GM10248 (cell line): ENCODE measurements at regions not wholly inside any gene's neighbourhood (a gene's known extent, or its start where the extent isn't known, plus 50 kb on each side); places are given as distances from the start of the nearest gene placed in this dataset.

Experiments used
- CTCF ChIA-PET: fragments of 300-600 bp; sonication (Branson Sonifier 250); formaldehyde crosslinking; extraction: SDS; loops from one replicate; lab custom pipeline; 2021; ENCODE audit warnings: antibody characterized with exemption; lab: Yijun Ruan, JAX
- POLR2A ChIA-PET: fragments of 350-650 bp; sonication (Branson Sonifier 250); formaldehyde crosslinking; extraction: SDS; loops from one replicate; lab custom pipeline; 2020; ENCODE audit warnings: antibody characterized with exemption; lab: Yijun Ruan, JAX
- DNase-seq: peaks from one replicate; pipeline ENCODE4 v3.0.0; 2012; ENCODE audit errors: extremely low spot score
- CTCF ChIP-seq: IDR thresholded peaks from 2 replicates; pipeline ENCODE4 v1.5.1; 2012; ENCODE audit warnings: mild to moderate bottlenecking, low read depth; ENCODE audit errors: extremely low read depth, missing control alignments, control extremely low read depth

DNA sequence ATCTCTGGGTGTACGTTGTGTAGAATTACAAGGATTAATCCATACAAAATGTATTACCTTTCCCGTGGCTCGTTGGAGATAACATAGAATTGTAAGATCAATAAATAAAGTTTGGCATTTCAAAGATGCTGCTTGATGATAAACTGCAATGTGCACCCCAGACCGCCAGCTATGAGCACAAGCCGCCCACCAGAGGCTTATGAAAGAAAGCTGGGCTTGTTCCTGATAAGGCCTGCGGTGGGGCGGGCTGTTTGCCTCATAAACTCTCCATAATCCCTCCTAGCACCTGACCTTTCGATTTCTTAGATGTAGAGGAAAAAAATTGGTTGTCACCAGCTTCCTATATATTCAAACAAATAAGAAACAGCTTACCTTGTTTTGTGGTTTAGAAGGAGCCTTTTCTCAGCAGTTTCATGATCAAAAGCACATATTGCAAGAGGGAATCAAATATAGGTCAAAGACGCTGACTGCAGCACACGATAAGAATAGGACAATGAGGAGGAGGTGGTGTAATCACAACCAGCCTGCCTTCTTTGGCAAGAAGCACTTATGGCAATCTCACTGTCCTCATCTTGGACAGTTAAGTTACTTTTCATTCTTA lies 293.6 kb downstream of the RMST start:
- CTCF ChIA-PET: no interaction called here

DNA sequence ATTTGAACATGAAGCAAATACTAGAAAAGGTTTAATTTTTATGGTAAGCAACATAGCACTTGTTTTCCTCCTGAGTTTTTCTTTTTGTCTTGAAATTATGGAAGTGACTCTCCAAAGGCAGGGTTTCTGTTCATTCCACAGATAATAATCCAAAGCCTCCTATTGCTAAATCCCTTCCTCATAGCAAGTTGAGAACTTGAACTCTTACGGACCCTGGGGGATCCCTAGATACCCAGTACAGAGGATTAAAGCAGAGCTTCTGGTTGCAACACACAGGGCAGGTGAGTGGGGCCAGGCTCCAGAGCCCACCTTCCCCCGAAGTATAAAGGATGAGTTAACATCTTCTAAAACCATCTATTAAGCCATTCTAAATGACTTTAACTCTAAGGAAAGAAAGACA lies 294.1 kb downstream of the RMST start:
- POLR2A ChIA-PET: no interaction called here
- no peak for TF ChIP-seq CTCF
- DNase-seq: no peak
- CTCF ChIA-PET: no interaction called here

More for the DNA sequence above, 293.6 kb downstream of the RMST start:
- POLR2A ChIA-PET: no interaction called here
- no peak for DNase-seq
- no peak for TF ChIP-seq CTCF

DNA sequence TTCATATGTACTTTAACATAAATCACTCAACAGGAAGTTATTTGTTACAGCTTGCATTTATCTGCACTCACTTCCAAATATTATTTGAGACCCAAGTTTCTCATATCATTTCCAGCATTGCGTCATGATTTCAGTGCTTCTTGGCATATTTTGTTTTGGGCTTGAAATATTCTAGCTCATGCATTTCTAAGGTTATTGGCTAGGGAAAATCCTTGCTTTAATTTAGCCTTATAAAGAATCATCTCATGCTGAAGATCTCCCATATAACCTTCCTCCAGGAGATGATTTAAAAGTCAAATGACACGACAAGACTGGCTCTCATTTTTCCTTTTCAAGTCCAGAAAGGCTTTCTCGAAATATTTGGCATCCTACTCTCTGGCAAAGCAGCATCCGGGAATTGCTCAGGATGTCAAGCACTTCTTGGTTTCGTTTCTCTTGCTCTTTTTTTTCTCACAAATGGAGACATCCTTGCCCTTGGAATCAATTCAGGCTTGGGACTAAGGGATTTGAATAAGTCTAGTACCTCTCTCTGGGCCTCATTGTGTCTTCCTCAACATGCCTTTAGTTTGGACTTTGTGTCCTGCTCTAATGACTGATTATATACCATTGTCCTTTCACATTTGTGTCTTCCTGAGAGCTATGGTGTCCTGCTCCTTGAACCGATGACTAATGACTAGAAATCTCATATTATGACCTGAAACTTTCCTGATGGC lies 295.0 kb downstream of the RMST start:
- TF ChIP-seq CTCF: no peak
- ChIA-PET POLR2A (no interaction called here), CTCF (no interaction called here)
- no peak for DNase-seq

DNA sequence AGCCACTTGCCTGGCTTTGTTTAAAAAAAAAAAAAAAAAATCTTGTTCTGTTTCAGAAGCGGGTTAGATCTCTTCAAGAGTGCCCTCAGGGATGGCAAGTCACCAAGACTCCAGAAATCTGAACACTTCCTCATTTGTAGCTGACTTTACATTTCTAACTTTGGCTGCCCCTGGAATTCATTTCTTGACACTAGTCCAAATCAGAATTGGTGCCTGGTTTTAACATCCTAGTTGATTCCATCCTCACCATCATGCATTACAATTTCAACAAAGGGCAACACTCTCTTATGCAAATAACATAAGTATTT lies 295.5 kb downstream of the RMST start:
- ChIA-PET POLR2A (no interaction called here), CTCF (no interaction called here)
- no peak for DNase-seq
- TF ChIP-seq CTCF: no peak

DNA sequence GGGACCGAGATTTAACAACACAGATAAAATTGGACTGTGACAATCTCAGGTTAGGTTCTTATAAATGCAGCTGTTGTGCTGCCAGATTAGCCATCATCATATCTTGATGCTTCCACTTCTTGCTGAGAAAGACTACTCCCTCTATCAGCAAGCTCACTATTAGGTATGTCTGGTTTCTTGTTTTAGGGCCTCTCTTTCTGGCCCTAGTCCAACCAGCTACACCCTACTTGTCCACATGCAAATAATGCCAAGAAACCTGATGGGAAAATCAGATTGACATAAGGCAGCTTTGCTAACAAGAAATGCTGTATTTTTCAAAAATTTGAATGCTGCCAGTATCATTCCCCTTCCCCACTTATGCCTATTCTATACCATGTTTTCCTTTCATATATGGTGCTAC lies 296.0 kb downstream of the RMST start:
- ChIA-PET CTCF (no interaction called here), POLR2A (no interaction called here)
- DNase-seq: no peak
- no peak for TF ChIP-seq CTCF

DNA sequence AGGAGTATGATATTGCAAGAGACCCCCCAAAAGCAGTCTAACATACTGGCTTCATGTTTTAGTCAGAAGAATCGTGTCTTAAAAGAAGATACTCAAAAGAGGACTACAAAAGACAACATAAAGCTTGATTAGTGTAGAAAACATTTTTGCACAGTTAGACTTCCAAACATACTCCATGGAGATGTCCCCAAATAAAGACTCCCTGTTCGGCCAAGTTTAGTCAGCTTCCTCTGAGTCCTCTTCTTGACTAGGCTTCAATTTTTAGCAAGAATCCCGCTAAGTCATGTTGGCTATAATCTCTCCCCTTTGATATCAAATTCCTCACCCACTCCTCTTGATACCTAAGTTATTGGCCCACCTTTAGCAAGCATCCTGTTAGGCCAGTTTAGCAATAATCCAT lies 298.0 kb downstream of the RMST start:
- ChIA-PET POLR2A (no interaction called here), CTCF (no interaction called here)
- TF ChIP-seq CTCF: no peak
- no peak for DNase-seq

DNA sequence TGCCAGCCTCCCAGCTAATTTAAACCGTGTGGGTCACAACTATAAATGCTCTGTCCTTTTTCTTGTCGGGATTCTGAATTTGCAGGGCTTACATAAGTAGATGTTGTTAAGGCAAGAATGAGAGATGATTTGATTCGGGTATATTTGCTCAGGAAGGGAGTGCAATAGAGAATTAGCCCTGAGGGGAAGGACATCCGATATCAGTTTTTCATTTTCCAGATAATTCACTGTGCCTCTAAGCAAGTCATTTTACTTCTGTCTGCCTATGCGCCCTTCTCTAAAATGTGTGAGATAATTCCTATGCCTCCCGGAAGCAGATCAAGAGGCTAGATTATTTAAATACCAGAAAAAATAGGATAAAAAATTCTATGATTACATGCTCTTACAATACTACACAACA lies 300.5 kb downstream of the RMST start:
- ChIA-PET POLR2A (no interaction called here), CTCF (no interaction called here)
- TF ChIP-seq CTCF: no peak
- no peak for DNase-seq
